Stimulated activated CD4-positive, alpha-beta T cell treated with anti-CD3 and anti-CD28 coated beads, Interleukin-4, amount 100 ng/mL, for 48 hours (primary cell): ENCODE measurements at regions not wholly inside any gene's neighbourhood (a gene's known extent, or its start where the extent isn't known, plus 50 kb on each side); places are given as distances from the start of the nearest gene placed in this dataset.
"Not testable (repeated sequence)": the region's sequence is repeated elsewhere in the genome, so short reads cannot be mapped to it uniquely, and the experiment has no call there.

Experiments used
- DNase-seq, 2 donors: peaks; one replicate each; pipeline ENCODE4 v3.0.0-alpha.2; 2020; ENCODE audit warnings: low read depth in 2 of 2

DNA sequence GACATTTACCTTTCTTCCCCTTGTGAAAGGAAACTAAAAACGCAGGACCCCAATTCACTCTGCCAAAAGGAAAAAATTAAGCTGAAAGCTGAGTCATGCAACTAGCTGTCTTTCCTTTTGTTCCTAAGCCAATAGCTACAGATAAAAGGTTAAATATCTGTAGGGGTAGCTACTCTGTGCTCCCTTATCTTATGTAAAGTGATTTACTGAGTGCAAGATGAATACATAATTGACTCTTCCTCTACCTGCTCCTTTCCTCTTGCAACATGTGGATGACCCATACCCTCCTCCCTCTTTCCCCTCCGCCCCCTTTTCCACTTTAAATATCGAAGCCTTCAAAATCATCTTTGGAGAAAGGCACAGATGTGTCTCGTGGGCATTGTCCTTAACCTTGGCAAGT lies 68.0 kb upstream of the ZNF157 start:
- no peak for DNase-seq

DNA sequence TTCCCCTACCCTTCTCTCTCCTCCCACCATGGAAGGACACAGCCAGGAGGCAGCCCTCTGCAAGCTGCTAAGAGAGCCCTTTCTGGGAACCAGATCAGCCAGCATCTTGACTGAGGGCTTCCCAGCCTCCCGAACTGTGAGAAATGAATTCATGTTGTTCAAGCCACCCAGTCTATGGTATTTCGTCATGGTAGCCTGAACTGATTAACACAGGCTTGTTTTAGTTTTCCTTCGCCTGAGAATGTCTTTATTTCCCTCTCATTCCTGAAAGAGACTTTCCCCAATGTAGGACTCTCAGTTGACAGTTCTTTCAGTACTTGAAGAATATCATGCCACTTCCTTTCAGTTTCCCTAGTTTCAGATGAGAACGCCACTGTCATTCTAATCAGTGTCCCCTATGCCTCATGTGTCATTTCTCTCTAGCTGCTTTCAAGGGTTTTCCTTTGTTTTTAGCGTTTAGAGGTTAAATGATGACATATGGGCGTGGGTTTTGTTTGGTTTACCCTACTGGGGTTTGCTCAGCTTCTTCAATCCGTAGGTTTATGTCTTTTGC lies 63.8 kb upstream of the ZNF157 start:
- not testable (repeated sequence) for DNase-seq

GRCh38 chrX:47311932-47312774 lies 58.2 kb upstream of the ZNF157 start:
- peak; percentile 17 for DNase-seq

GRCh38 chrX:47313056-47313455 lies 57.3 kb upstream of the ZNF157 start:
- DNase-seq: no peak

DNA sequence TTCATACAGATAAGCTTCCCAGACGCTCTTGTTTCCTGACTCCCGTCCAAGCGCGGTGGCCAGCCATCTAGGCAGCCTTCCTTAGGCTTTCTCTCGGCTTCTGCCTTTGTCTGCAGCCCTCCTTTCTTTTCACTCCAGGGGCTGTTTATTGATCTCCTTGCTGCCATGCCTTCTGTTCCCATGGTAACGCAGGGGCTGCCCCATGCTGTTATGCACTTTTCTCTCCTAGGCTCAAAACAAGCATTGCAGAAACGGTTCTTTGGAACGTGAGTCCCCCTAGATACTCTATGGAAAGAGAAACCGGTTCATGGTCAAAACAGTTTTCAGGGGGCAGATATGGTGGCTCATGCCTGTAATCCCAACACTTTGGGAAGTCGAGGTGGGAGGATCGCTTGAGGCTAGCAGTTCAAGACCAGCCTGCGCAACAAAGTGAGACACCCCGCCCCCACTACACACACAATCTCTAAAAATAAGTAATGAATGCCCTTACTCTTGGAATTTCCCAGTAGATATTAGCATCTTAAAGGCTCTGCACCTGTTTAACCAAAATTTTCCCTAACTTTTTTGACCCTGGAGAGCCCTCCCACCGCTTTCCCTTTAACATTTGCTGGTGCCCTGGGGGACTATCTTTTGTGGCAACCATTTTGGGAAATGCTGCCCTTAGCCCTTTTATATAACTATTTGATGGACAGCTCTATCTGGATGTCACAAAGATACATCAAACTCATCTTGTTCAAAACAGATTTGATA lies 53.9 kb upstream of the ZNF157 start:
- no peak for DNase-seq
